ENCODE measurements at regions not wholly inside any gene's neighbourhood (a gene's known extent, or its start where the extent isn't known, plus 50 kb on each side); places are given as distances from the start of the nearest gene placed in this dataset.

GRCh38 chr21:38712071-38712470 lies 93.7 kb upstream of the ETS2 start:
- H3K4me3 Mint-ChIP-seq: no peak overlapping the region
- ATAC-seq (ENCODE audit: poor library complexity) (no peak), DNase-seq (no peak)
- Histone ChIP-seq H3K27ac (ENCODE audit: low read depth in 1 of 2, low read length in 2 of 2) (no peak overlapping the region), H3K9me3 (ENCODE audit: control insufficient read depth in 1 of 2, insufficient read depth in 1 of 2, low read length in 2 of 2) (no peaks in the 10 kb centered on the region), H3K27me3 (ENCODE audit: control insufficient read depth in 1 of 2, insufficient read depth in 2 of 2, low read length in 2 of 2) (no peaks in the 10 kb centered on the region), H3K4me1 (ENCODE audit: insufficient read depth, low read length) (no peaks in the 10 kb centered on the region), H3K4me3 (ENCODE audit: low read length) (no peak overlapping the region), H3K36me3 (ENCODE audit: insufficient read depth, low read length) (no peaks in the 10 kb centered on the region)
- CTCF ChIA-PET: no interaction called here
- no peaks in the 10 kb centered on the region for H3K36me3 Mint-ChIP-seq (ENCODE audit: low read depth)
- TF ChIP-seq, protein P1, sequence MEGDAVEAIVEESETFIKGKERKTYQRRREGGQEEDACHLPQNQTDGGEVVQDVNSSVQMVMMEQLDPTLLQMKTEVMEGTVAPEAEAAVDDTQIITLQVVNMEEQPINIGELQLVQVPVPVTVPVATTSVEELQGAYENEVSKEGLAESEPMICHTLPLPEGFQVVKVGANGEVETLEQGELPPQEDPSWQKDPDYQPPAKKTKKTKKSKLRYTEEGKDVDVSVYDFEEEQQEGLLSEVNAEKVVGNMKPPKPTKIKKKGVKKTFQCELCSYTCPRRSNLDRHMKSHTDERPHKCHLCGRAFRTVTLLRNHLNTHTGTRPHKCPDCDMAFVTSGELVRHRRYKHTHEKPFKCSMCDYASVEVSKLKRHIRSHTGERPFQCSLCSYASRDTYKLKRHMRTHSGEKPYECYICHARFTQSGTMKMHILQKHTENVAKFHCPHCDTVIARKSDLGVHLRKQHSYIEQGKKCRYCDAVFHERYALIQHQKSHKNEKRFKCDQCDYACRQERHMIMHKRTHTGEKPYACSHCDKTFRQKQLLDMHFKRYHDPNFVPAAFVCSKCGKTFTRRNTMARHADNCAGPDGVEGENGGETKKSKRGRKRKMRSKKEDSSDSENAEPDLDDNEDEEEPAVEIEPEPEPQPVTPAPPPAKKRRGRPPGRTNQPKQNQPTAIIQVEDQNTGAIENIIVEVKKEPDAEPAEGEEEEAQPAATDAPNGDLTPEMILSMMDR (IDR thresholded peaks at IDR 0.05): no peak
- intact Hi-C loops (cut with DNase I, micrococcal nuclease): no loop called here
- no peaks in the 10 kb centered on the region for H3K9me3 Mint-ChIP-seq
- no peaks in the 10 kb centered on the region for H3K4me1 Mint-ChIP-seq (ENCODE audit: low read depth)
- no peak overlapping the region for H3K27ac Mint-ChIP-seq
- POLR2A ChIA-PET: no interaction called here
- no peaks in the 10 kb centered on the region for H3K27me3 Mint-ChIP-seq

DNA sequence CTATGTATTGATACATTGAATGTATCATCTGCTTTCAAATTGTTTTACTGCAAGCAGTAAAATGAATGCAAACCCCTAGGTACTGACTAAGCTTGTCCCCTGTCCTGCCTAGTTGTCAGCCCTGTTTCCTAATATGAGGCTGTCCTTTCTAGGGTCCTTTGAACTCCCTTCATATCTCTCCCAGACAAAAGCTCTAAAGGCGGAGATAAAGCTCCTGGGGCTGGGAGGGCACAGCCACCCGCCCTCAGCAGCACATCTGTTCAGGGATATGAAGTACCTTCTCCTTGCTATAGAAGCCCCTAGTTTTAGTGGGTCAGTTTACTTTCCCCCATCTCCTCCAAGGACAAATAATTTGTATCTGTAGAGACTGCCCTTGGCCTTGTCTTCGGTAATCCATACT lies 93.1 kb upstream of the ETS2 start:
- Mint-ChIP-seq H3K27ac (no peak overlapping the region), H3K27me3 (no peaks in the 10 kb centered on the region), H3K36me3 (ENCODE audit: low read depth) (no peaks in the 10 kb centered on the region), H3K4me1 (ENCODE audit: low read depth) (no peaks in the 10 kb centered on the region), H3K9me3 (no peaks in the 10 kb centered on the region), H3K4me3 (no peak overlapping the region)
- ChIA-PET POLR2A (no interaction called here), CTCF (no interaction called here)
- H3K9me3 ChIP-seq (ENCODE audit: control insufficient read depth in 1 of 2, insufficient read depth in 1 of 2, low read length in 2 of 2): no peaks in the 10 kb centered on the region
- DNase-seq (no peak), ATAC-seq (ENCODE audit: poor library complexity) (no peak)
- H3K4me3 ChIP-seq (ENCODE audit: low read length): no peak overlapping the region
- TF ChIP-seq, protein P1 (IDR thresholded peaks at IDR 0.05): no peak
- intact Hi-C loops (cut with DNase I, micrococcal nuclease): no loop called here
- no peaks in the 10 kb centered on the region for H3K27me3 ChIP-seq (ENCODE audit: control insufficient read depth in 1 of 2, insufficient read depth in 2 of 2, low read length in 2 of 2)
- no peaks in the 10 kb centered on the region for H3K36me3 ChIP-seq (ENCODE audit: insufficient read depth, low read length)
- no peak overlapping the region for H3K27ac ChIP-seq (ENCODE audit: low read depth in 1 of 2, low read length in 2 of 2)
- H3K4me1 ChIP-seq (ENCODE audit: insufficient read depth, low read length): no peaks in the 10 kb centered on the region

GRCh38 chr21:38714039-38714817 lies 91.5 kb upstream of the ETS2 start:
- ATAC-seq (ENCODE audit: poor library complexity): no peak
- H3K27ac ChIP-seq (ENCODE audit: low read depth in 1 of 2, low read length in 2 of 2): no peak overlapping the region

More at GRCh38 chr21:38714039-38714817, 91.5 kb upstream of the ETS2 start:
- ChIA-PET CTCF (no interaction called here), POLR2A (no interaction called here)
- no peaks in the 10 kb centered on the region for H3K9me3 ChIP-seq (ENCODE audit: control insufficient read depth in 1 of 2, insufficient read depth in 1 of 2, low read length in 2 of 2)
- intact Hi-C loops (cut with DNase I, micrococcal nuclease): no loop called here
- Mint-ChIP-seq H3K36me3 (ENCODE audit: low read depth) (no peaks in the 10 kb centered on the region), H3K4me3 (no peak overlapping the region), H3K9me3 (no peaks in the 10 kb centered on the region), H3K27ac (no peak overlapping the region), H3K4me1 (ENCODE audit: low read depth) (no peaks in the 10 kb centered on the region), H3K27me3 (no peaks in the 10 kb centered on the region)
- TF ChIP-seq, protein P1 (IDR thresholded peaks at IDR 0.05): no peak
- H3K36me3 ChIP-seq (ENCODE audit: insufficient read depth, low read length): no peaks in the 10 kb centered on the region
- DNase-seq: no peak
- H3K27me3 ChIP-seq (ENCODE audit: control insufficient read depth in 1 of 2, insufficient read depth in 2 of 2, low read length in 2 of 2): no peaks in the 10 kb centered on the region
- H3K4me3 ChIP-seq (ENCODE audit: low read length): no peak overlapping the region
- H3K4me1 ChIP-seq (ENCODE audit: insufficient read depth, low read length): no peaks in the 10 kb centered on the region

All from CD4-positive, alpha-beta T cell (primary cell).